ENCODE measurements at regions not wholly inside any gene's neighbourhood (a gene's known extent, or its start where the extent isn't known, plus 50 kb on each side); places are given as distances from the start of the nearest gene placed in this dataset.

DNA sequence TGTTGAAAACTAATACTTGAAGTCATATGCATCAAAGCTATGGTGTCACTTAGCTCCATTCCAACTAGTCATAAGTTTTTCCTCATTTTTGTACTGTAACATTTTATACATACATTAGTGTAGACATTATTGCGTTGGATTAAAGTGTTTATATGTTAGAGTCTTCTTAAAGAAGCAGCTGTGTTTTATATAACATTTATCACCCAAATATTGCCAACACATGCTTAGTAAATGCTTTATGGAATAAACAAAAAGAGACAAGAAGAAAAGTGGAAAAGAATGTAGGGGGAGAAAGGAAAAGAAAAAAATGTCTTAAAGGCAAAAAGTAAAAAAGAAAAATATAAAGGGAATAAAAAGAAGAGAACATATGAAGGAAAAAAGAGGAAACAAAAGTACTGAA, 1314.3 kb upstream of the CELF4 start:
- no peaks in the 10 kb centered on the region for H3K36me3 ChIP-seq (replicated peaks; ENCODE audit: control insufficient read depth, insufficient read depth, low read length)

DNA sequence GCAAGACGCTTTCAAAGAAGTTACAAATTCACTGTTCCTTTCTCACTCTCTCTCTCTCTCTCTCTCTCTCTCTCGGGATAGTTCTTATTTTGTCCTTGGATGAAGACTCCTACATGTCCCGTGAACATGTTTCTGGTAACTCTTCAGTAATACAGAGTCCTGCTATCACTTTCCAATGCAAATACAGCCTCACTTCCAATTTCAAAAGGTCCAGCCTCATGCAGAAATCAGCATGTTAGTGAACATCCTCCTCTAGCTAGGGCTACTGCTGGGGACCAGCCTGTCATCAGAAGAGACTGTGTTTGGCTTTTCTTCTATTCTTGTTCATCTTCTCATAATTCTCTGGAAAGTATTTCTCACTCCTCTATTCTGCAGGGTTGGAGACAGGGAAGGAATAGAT, 1306.7 kb upstream of the CELF4 start:
- H3K36me3 ChIP-seq (replicated peaks; ENCODE audit: control insufficient read depth, insufficient read depth, low read length): no peaks in the 10 kb centered on the region
- H3K4me3 ChIP-seq (ENCODE audit: insufficient read depth, low read depth, low read length): no peak overlapping the region
- no peaks in the 10 kb centered on the region for H3K27me3 ChIP-seq (ENCODE audit: control insufficient read depth, insufficient read depth, low read length)
- DNase-seq: no peak

More for the DNA sequence above, 1314.3 kb upstream of the CELF4 start:
- H3K4me3 ChIP-seq (ENCODE audit: insufficient read depth, low read depth, low read length): no peak overlapping the region
- H3K27me3 ChIP-seq (ENCODE audit: control insufficient read depth, insufficient read depth, low read length): no peaks in the 10 kb centered on the region
- DNase-seq: no peak

GRCh38 chr18:38868757-38869156, 1303.2 kb upstream of the CELF4 start:
- no peak overlapping the region for H3K4me3 ChIP-seq (ENCODE audit: insufficient read depth, low read depth, low read length)
- H3K27me3 ChIP-seq (ENCODE audit: control insufficient read depth, insufficient read depth, low read length): no peaks in the 10 kb centered on the region

DNA sequence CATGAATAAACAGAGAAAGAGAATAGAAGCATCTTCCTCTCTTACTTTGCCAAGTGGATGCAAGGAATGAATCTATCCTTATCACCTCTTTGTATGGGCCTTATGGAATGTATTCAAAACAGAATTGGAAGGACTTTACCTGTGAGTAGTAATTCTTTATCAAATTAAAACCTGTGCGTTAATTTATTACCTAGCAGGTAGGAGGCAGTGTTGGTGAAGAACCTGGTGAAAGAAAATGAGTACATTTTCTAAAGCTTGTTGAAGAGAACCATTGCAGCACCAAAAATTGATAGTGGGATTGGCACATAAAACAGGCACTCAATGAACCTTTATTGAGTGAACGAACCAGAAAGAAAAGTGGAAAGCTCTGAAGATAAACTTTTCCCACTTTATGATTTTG, 1302.1 kb upstream of the CELF4 start:
- no peaks in the 10 kb centered on the region for H3K36me3 ChIP-seq (replicated peaks; ENCODE audit: control insufficient read depth, insufficient read depth, low read length)
- H3K4me3 ChIP-seq (ENCODE audit: insufficient read depth, low read depth, low read length): no peak overlapping the region
- no peak for DNase-seq
- H3K27me3 ChIP-seq (ENCODE audit: control insufficient read depth, insufficient read depth, low read length): no peaks in the 10 kb centered on the region

More at GRCh38 chr18:38868757-38869156, 1303.2 kb upstream of the CELF4 start:
- no peaks in the 10 kb centered on the region for H3K36me3 ChIP-seq (replicated peaks; ENCODE audit: control insufficient read depth, insufficient read depth, low read length)
- DNase-seq: no peak

DNA sequence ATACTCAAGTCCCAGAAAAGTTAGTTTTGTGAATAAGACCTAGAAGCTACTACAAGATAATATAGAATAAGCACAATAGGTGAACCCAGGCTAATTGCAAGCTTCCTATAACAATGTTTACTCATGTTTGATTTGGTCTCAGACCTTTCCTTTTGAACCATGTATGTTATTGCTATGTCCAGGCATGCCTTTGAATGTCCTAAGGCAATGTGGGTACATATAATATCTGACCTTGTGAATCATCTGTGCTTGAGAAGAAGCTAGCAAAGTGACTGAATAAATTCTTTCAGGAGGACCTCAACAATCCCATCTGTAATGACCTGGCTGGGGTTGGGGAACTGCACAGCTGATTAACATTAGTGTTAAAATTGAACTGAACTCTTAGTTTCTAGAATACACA, 1285.9 kb upstream of the CELF4 start:
- no peak for DNase-seq
- Histone ChIP-seq H3K36me3 (replicated peaks; ENCODE audit: control insufficient read depth, insufficient read depth, low read length) (no peaks in the 10 kb centered on the region), H3K27me3 (ENCODE audit: control insufficient read depth, insufficient read depth, low read length) (no peaks in the 10 kb centered on the region), H3K4me3 (ENCODE audit: insufficient read depth, low read depth, low read length) (no peak overlapping the region)

DNA sequence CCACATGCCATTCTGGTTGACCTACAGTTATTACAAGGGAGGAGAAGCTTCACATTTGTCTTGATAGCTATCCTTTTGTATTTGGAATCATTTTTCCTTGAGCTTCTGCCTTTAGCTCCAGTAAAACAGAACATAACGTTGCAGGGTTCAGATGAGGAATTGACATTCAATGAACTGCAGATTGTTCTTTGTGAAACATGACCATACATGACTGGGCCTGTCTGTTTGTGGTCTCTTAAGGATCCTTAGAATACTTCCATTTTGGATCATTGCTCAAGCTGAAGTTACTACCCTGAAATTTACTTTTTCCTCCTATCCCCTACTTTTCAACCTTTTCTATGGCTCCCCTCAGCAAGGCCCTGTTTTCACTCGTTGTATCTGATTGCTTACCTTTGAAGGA, 1281.7 kb upstream of the CELF4 start:
- no peak for DNase-seq
- no peaks in the 10 kb centered on the region for H3K27me3 ChIP-seq (ENCODE audit: control insufficient read depth, insufficient read depth, low read length)
- no peaks in the 10 kb centered on the region for H3K36me3 ChIP-seq (replicated peaks; ENCODE audit: control insufficient read depth, insufficient read depth, low read length)
- no peak overlapping the region for H3K4me3 ChIP-seq (ENCODE audit: insufficient read depth, low read depth, low read length)

GRCh38 chr18:38843291-38843690, 1277.7 kb upstream of the CELF4 start:
- Histone ChIP-seq H3K36me3 (replicated peaks; ENCODE audit: control insufficient read depth, insufficient read depth, low read length) (no peaks in the 10 kb centered on the region), H3K27me3 (ENCODE audit: control insufficient read depth, insufficient read depth, low read length) (no peaks in the 10 kb centered on the region), H3K4me3 (ENCODE audit: insufficient read depth, low read depth, low read length) (no peak overlapping the region)
- no peak for DNase-seq

DNA sequence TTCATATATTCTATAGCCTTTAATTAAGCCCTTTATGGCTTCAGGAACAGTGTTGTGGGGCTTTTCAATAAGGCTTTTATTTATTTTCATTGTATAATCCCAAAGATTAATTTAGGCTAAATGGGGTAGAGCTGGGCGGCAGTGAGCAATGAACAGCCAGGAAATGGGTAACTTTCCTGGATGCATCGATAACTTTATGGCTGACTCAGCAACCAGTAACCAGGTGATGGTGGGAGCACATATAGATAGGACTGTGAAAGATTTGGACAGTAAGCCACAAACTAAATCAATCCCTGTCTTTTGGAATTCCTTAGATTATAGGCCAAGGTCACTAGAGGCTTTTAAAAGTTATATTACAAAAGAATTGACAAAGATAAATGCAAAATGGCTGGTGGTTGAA, 1260.6 kb upstream of the CELF4 start:
- H3K27me3 ChIP-seq (ENCODE audit: control insufficient read depth, insufficient read depth, low read length): no peaks in the 10 kb centered on the region
- H3K36me3 ChIP-seq (replicated peaks; ENCODE audit: control insufficient read depth, insufficient read depth, low read length): no peaks in the 10 kb centered on the region
- no peak overlapping the region for H3K4me3 ChIP-seq (ENCODE audit: insufficient read depth, low read depth, low read length)
- no peak for DNase-seq

DNA sequence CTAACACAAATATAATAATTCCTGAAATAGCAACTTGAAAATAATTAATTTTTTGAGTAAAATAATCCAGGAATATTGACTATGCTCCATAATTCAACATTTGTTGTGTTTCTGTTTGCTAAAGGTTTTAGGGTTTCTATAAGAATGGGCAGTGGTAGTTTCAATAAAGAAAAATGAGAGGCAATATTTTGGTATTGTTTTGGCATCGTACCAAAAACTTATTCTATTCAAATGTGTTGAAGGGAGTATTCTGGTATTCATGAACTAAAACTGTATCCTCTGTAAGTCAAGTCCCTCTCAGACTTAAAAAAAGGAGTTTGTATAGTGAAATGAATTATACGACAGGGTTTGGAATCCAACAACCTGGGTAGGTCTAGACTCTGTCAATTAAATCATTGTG, 1245.6 kb upstream of the CELF4 start:
- Histone ChIP-seq H3K27me3 (ENCODE audit: control insufficient read depth, insufficient read depth, low read length) (no peaks in the 10 kb centered on the region), H3K4me3 (ENCODE audit: insufficient read depth, low read depth, low read length) (no peak overlapping the region), H3K36me3 (replicated peaks; ENCODE audit: control insufficient read depth, insufficient read depth, low read length) (no peaks in the 10 kb centered on the region)

DNA sequence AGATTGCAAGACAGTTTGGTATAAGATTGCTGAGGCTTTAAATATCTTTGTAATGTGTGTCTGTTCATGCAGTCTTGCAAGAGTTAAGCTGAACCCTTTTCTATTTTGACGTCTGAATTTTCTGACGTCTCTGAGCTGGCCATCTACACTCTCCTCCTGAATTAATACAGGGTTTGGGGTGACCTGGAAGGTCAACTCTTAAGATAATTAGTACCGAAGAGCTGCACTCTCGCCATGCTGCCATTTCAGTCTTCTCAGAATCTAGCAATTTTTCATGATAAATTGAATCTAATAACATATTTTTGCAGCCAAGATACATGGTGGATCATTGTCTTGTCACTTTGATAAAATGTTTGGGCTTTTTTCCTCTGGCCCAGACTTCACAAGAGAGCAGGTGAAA, 1245.2 kb upstream of the CELF4 start:
- Histone ChIP-seq H3K4me3 (ENCODE audit: insufficient read depth, low read depth, low read length) (no peak overlapping the region), H3K36me3 (replicated peaks; ENCODE audit: control insufficient read depth, insufficient read depth, low read length) (no peaks in the 10 kb centered on the region), H3K27me3 (ENCODE audit: control insufficient read depth, insufficient read depth, low read length) (no peaks in the 10 kb centered on the region)
- DNase-seq: no peak

More for the DNA sequence above, 1245.6 kb upstream of the CELF4 start:
- no peak for DNase-seq

- no peak for DNase-seq
- Histone ChIP-seq H3K27me3 (ENCODE audit: control insufficient read depth, insufficient read depth, low read length) (no peaks in the 10 kb centered on the region), H3K4me3 (ENCODE audit: insufficient read depth, low read depth, low read length) (no peak overlapping the region), H3K36me3 (replicated peaks; ENCODE audit: control insufficient read depth, insufficient read depth, low read length) (no peaks in the 10 kb centered on the region)
These were observed 1242.3 kb upstream of the CELF4 start for GRCh38 chr18:38807915-38808314.

GRCh38 chr18:38805256-38805655, 1239.7 kb upstream of the CELF4 start:
- H3K36me3 ChIP-seq (replicated peaks; ENCODE audit: control insufficient read depth, insufficient read depth, low read length): no peaks in the 10 kb centered on the region
- H3K4me3 ChIP-seq (ENCODE audit: insufficient read depth, low read depth, low read length): no peak overlapping the region
- no peaks in the 10 kb centered on the region for H3K27me3 ChIP-seq (ENCODE audit: control insufficient read depth, insufficient read depth, low read length)
- DNase-seq: no peak

GRCh38 chr18:38801640-38802039, 1236.0 kb upstream of the CELF4 start:
- DNase-seq: no peak
- no peaks in the 10 kb centered on the region for H3K27me3 ChIP-seq (ENCODE audit: control insufficient read depth, insufficient read depth, low read length)
- H3K36me3 ChIP-seq (replicated peaks; ENCODE audit: control insufficient read depth, insufficient read depth, low read length): no peaks in the 10 kb centered on the region
- H3K4me3 ChIP-seq (ENCODE audit: insufficient read depth, low read depth, low read length): no peak overlapping the region

DNA sequence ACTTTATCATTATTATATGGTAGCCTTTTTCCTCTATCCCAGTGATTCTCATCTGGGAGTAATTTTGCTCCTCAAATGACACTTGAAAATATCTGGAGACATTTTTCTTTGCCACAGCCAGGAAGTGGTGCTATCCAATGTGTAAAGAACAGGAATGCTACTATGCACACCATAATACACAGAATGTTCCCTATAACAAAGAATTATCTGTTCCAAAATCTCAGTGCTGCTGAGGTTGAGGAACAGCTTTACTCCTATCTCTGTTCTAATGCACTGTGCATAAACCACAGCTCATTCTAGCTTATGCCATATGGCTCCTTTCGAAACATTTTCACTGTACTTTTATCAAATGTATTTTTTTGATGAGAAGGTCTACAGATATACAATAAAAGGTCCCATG, 1231.2 kb upstream of the CELF4 start:
- H3K4me3 ChIP-seq (ENCODE audit: insufficient read depth, low read depth, low read length): no peak overlapping the region
- no peaks in the 10 kb centered on the region for H3K36me3 ChIP-seq (replicated peaks; ENCODE audit: control insufficient read depth, insufficient read depth, low read length)
- DNase-seq: no peak
- no peaks in the 10 kb centered on the region for H3K27me3 ChIP-seq (ENCODE audit: control insufficient read depth, insufficient read depth, low read length)

DNA sequence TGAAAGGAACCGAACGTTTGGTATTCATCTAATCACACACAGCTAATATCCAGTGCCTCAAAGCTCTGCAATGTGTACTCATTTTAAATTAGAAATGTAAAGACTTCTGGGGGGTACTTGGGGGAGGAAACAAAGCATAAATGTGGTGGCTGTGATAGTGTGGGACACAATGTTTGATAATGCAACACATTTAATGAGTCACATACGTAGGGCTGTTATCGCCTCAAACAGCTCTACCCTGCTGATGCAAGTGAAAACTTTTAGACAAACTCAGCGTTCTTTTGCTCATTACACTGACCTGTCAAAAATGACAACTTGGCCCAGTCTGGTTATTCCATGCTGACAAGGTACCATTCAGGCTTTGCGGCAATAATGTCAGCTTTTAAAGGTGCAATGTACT, 1227.1 kb upstream of the CELF4 start:
- DNase-seq: no peak
- no peak overlapping the region for H3K4me3 ChIP-seq (ENCODE audit: insufficient read depth, low read depth, low read length)

GRCh38 chr18:38790786-38791185, 1225.2 kb upstream of the CELF4 start:
- Histone ChIP-seq H3K36me3 (replicated peaks; ENCODE audit: control insufficient read depth, insufficient read depth, low read length) (no peaks in the 10 kb centered on the region), H3K4me3 (ENCODE audit: insufficient read depth, low read depth, low read length) (no peak overlapping the region), H3K27me3 (ENCODE audit: control insufficient read depth, insufficient read depth, low read length) (no peaks in the 10 kb centered on the region)
- no peak for DNase-seq

More for the DNA sequence above, 1227.1 kb upstream of the CELF4 start:
- H3K27me3 ChIP-seq (ENCODE audit: control insufficient read depth, insufficient read depth, low read length): no peaks in the 10 kb centered on the region
- no peaks in the 10 kb centered on the region for H3K36me3 ChIP-seq (replicated peaks; ENCODE audit: control insufficient read depth, insufficient read depth, low read length)
